NCI-H146 treated with DMSO at 0.1 percent for 48 hours (cell line): ENCODE measurements at regions not wholly inside any gene's neighbourhood (a gene's known extent, or its start where the extent isn't known, plus 50 kb on each side); places are given as distances from the start of the nearest gene placed in this dataset.

ENCODE experiments used
- DNase-seq: peaks from one replicate; lab custom pipeline; 2025; ENCODE audit not compliant: unreplicated experiment; lab: John Stamatoyannopoulos, UW

- DNase-seq, result peak; percentile 89
These were observed 142.8 kb downstream of the SLIT2 start for GRCh38 chr4:20394512-20394911.

GRCh38 chr4:20395160-20395773 is 143.6 kb downstream of the SLIT2 start:
- peak; percentile 83 for DNase-seq

- DNase-seq, result no peak
These were observed 151.6 kb downstream of the SLIT2 start for GRCh38 chr4:20403290-20403689.

GRCh38 chr4:20403846-20404245 is 152.1 kb downstream of the SLIT2 start:
- DNase-seq, result no peak

GRCh38 chr4:20408611-20409010 is 156.9 kb downstream of the SLIT2 start:
- DNase-seq, result no peak

- no peak for DNase-seq
These were observed 160.4 kb downstream of the SLIT2 start for GRCh38 chr4:20412072-20412471.

- DNase-seq, result no peak
These were observed 165.1 kb downstream of the SLIT2 start for GRCh38 chr4:20416800-20417199.

GRCh38 chr4:20418861-20419451 is 167.3 kb downstream of the SLIT2 start:
- no peak for DNase-seq

- no peak for DNase-seq
These were observed 169.4 kb downstream of the SLIT2 start for GRCh38 chr4:20420916-20421602.

- no peak for DNase-seq
These were observed 169.9 kb downstream of the SLIT2 start for GRCh38 chr4:20421603-20421985.

GRCh38 chr4:20422398-20422797 is 170.7 kb downstream of the SLIT2 start:
- DNase-seq, result peak; percentile 59

- DNase-seq, result no peak
These were observed 171.7 kb downstream of the SLIT2 start for GRCh38 chr4:20423420-20423819.

GRCh38 chr4:20426028-20426427 is 174.3 kb downstream of the SLIT2 start:
- DNase-seq, result no peak

- no peak for DNase-seq
These were observed 176.9 kb downstream of the SLIT2 start for GRCh38 chr4:20428436-20429160.

- DNase-seq, result no peak
These were observed 178.7 kb downstream of the SLIT2 start for GRCh38 chr4:20430259-20430941.

- no peak for DNase-seq
These were observed 179.8 kb downstream of the SLIT2 start for GRCh38 chr4:20431543-20431951.

GRCh38 chr4:20432088-20432487 is 180.4 kb downstream of the SLIT2 start:
- DNase-seq, result no peak

GRCh38 chr4:20433097-20433705 is 181.5 kb downstream of the SLIT2 start:
- peak; percentile 23 for DNase-seq

- no peak for DNase-seq
These were observed 188.5 kb downstream of the SLIT2 start for GRCh38 chr4:20440170-20440569.

- DNase-seq, result no peak
These were observed 191.5 kb downstream of the SLIT2 start for GRCh38 chr4:20443015-20443805.
